ENCODE measurements at regions not wholly inside any gene's neighbourhood (a gene's known extent, or its start where the extent isn't known, plus 50 kb on each side); places are given as distances from the start of the nearest gene placed in this dataset.

DNA sequence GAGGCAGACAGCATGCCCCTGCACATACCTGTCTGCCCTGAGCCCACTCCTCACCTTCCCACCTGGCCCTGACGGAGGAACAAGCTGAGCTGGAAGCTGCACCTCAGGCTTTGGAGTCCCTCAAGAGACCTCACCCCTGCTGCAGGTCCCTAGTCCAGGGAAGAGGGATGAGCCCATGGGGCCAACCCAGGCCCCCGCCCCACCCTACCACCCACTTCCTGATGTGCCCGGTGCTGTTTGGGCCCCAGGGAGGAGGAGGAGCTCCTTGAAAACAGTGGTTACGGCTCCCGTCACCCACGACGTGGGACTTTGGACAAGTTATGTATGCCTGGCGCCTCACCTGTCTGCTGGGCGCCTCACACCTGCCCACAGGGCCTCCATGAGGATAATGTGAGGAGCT, 250.2 kb downstream of the NPHP4 start:
- TF ChIP-seq, protein P1, sequence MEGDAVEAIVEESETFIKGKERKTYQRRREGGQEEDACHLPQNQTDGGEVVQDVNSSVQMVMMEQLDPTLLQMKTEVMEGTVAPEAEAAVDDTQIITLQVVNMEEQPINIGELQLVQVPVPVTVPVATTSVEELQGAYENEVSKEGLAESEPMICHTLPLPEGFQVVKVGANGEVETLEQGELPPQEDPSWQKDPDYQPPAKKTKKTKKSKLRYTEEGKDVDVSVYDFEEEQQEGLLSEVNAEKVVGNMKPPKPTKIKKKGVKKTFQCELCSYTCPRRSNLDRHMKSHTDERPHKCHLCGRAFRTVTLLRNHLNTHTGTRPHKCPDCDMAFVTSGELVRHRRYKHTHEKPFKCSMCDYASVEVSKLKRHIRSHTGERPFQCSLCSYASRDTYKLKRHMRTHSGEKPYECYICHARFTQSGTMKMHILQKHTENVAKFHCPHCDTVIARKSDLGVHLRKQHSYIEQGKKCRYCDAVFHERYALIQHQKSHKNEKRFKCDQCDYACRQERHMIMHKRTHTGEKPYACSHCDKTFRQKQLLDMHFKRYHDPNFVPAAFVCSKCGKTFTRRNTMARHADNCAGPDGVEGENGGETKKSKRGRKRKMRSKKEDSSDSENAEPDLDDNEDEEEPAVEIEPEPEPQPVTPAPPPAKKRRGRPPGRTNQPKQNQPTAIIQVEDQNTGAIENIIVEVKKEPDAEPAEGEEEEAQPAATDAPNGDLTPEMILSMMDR (conservative IDR thresholded peaks at IDR 0.05; ENCODE audit: low read depth, low read length), result no peak
- TF ChIP-seq EZH2phosphoT487 (IDR thresholded peaks at IDR 0.05; ENCODE audit: borderline replicate concordance, low read length), result no peak
